RWPE1 (cell line): ENCODE measurements at regions not wholly inside any gene's neighbourhood (a gene's known extent, or its start where the extent isn't known, plus 50 kb on each side); places are given as distances from the start of the nearest gene placed in this dataset.

Source experiments
- CTCF ChIA-PET: fragments of 350-600 bp; sonication (Branson Sonifier 250); formaldehyde crosslinking; extraction: SDS; loops from one replicate; lab custom pipeline; 2021; lab: Yijun Ruan, JAX
- POLR2A ChIA-PET: fragments of 400-600 bp; formaldehyde crosslinking; extraction: SDS; loops from one replicate; lab custom pipeline; 2020; ENCODE audit warnings: antibody characterized with exemption; ENCODE audit not compliant: low non-redundant PET; lab: Yijun Ruan, JAX
- DNase-seq: peaks from one replicate; pipeline ENCODE4 v3.0.0; 2012; ENCODE audit warnings: low spot score
- H3K27ac ChIP-seq: fragments of 450-650 bp; 2 replicates; pipeline ENCODE4 v1.5.1; 2017
- CTCF ChIP-seq: fragments of 450-650 bp; conservative IDR thresholded peaks from 2 replicates; pipeline ENCODE4 v1.5.1; 2017; ENCODE audit warnings: low read depth, mild to moderate bottlenecking

- DNase-seq = peak; percentile 70
- CTCF ChIA-PET = interaction anchor here (0.6 to 1.3 kb wide), 9 partner anchors 94 to 1709 kb away, joined by 3 to 8 read pairs (median 6); no protein-coding TSS in a partner anchor
- no peak overlapping the region for H3K27ac ChIP-seq
- peak; percentile 58 for TF ChIP-seq CTCF
- POLR2A ChIA-PET = interaction anchor here (0.7 to 0.9 kb wide), 2 partner anchors 46 to 255 kb away, joined by 4 to 7 read pairs; partner anchors contain the start of gene MLLT10
Observed at GRCh38 chr10:21278491-21279216, 246.8 kb downstream of the SKIDA1 start.

GRCh38 chr10:21273400-21273968 lies 252.0 kb downstream of the SKIDA1 start:
- CTCF ChIA-PET = no interaction called here
- no peak for DNase-seq
- no peak overlapping the region for H3K27ac ChIP-seq
- TF ChIP-seq CTCF = no peak
- POLR2A ChIA-PET = no interaction called here

- TF ChIP-seq CTCF = no peak
- no peak for DNase-seq
- no peak overlapping the region for H3K27ac ChIP-seq
- POLR2A ChIA-PET = no interaction called here
- CTCF ChIA-PET = interaction anchor here (0.6 kb wide), 1 partner anchor 171 kb away, joined by 4 read pairs; no protein-coding TSS in a partner anchor
Observed at GRCh38 chr10:21272643-21273399, 252.7 kb downstream of the SKIDA1 start.

- no peak overlapping the region for H3K27ac ChIP-seq
- ChIA-PET CTCF (interaction anchor here (1.5 kb wide), 1 partner anchor 98 kb away, joined by 3 read pairs; no protein-coding TSS in a partner anchor), POLR2A (no interaction called here)
- TF ChIP-seq CTCF = no peak
- DNase-seq = no peak
Observed at GRCh38 chr10:21270976-21271375, 254.5 kb downstream of the SKIDA1 start.

GRCh38 chr10:21269289-21269688 lies 256.2 kb downstream of the SKIDA1 start:
- no peak overlapping the region for H3K27ac ChIP-seq
- ChIA-PET CTCF (interaction anchor here (0.7 to 1.5 kb wide), 3 partner anchors 9 to 176 kb away, joined by 3 read pairs; no protein-coding TSS in a partner anchor), POLR2A (no interaction called here)
- TF ChIP-seq CTCF = no peak
- DNase-seq = no peak

- peak; percentile 20 for DNase-seq
- H3K27ac ChIP-seq = no peak overlapping the region
- ChIA-PET POLR2A (no interaction called here), CTCF (no interaction called here)
- no peak for TF ChIP-seq CTCF
Observed at GRCh38 chr10:21265622-21266021, 259.9 kb downstream of the SKIDA1 start.
